ENCODE measurements at regions not wholly inside any gene's neighbourhood (a gene's known extent, or its start where the extent isn't known, plus 50 kb on each side); places are given as distances from the start of the nearest gene placed in this dataset.

- Histone ChIP-seq H3K27me3 (no peaks in the 10 kb centered on the region), H3K9me3 (no peaks in the 10 kb centered on the region), H3K27ac (no peak overlapping the region), H3K4me3 (no peak overlapping the region), H3K4me1 (no peaks in the 10 kb centered on the region), H3K36me3 (ENCODE audit: low read depth, missing control alignments) (no peaks in the 10 kb centered on the region)
- WGBS, 2 donors = 85 to 91% methylated on average over 3 of the region's 3 CpGs
- TF ChIP-seq POLR2A (IDR thresholded peaks at IDR 0.05) = no peak
- TF ChIP-seq CTCF (IDR thresholded peaks at IDR 0.05) = no peak
- intact Hi-C loops (cut with DNase I; ENCODE audit: low total_unique reads) = no loop called here
- no peak for DNase-seq
Measured at GRCh38 chr1:88145752-88146151, 538.3 kb upstream of the PKN2 start.

GRCh38 chr1:88149686-88150085 lies 534.4 kb upstream of the PKN2 start:
- 100% methylated on average over 1 of the region's 1 CpG for WGBS, 2 donors
- Histone ChIP-seq H3K4me3 (no peak overlapping the region), H3K27ac (no peak overlapping the region), H3K9me3 (no peaks in the 10 kb centered on the region), H3K27me3 (no peaks in the 10 kb centered on the region), H3K36me3 (ENCODE audit: low read depth, missing control alignments) (no peaks in the 10 kb centered on the region), H3K4me1 (no peaks in the 10 kb centered on the region)
- no peak for DNase-seq
- intact Hi-C loops (cut with DNase I; ENCODE audit: low total_unique reads) = no loop called here
- no peak for TF ChIP-seq CTCF (IDR thresholded peaks at IDR 0.05)
- TF ChIP-seq POLR2A (IDR thresholded peaks at IDR 0.05) = no peak

GRCh38 chr1:88150330-88150729 lies 533.7 kb upstream of the PKN2 start:
- WGBS, 2 donors = 82 to 88% methylated on average over 4 of the region's 4 CpGs
- no peak overlapping the region for H3K27ac ChIP-seq
- intact Hi-C loops (cut with DNase I; ENCODE audit: low total_unique reads) = no loop called here
- H3K27me3 ChIP-seq = no peaks in the 10 kb centered on the region
- DNase-seq = no peak
- H3K9me3 ChIP-seq = no peaks in the 10 kb centered on the region
- no peak overlapping the region for H3K4me3 ChIP-seq
- no peaks in the 10 kb centered on the region for H3K36me3 ChIP-seq (ENCODE audit: low read depth, missing control alignments)
- TF ChIP-seq POLR2A (IDR thresholded peaks at IDR 0.05) (no peak), CTCF (IDR thresholded peaks at IDR 0.05) (no peak)
- H3K4me1 ChIP-seq = no peaks in the 10 kb centered on the region

GRCh38 chr1:88163187-88163586 lies 520.9 kb upstream of the PKN2 start:
- DNase-seq = no peak
- intact Hi-C loops (cut with DNase I; ENCODE audit: low total_unique reads) = no loop called here
- Histone ChIP-seq H3K4me1 (no peaks in the 10 kb centered on the region), H3K27ac (no peak overlapping the region), H3K4me3 (no peak overlapping the region), H3K27me3 (no peaks in the 10 kb centered on the region), H3K9me3 (no peaks in the 10 kb centered on the region), H3K36me3 (ENCODE audit: low read depth, missing control alignments) (no peaks in the 10 kb centered on the region)
- 65 to 66% methylated on average over 3 of the region's 3 CpGs for WGBS, 2 donors
- TF ChIP-seq POLR2A (IDR thresholded peaks at IDR 0.05) (no peak), CTCF (IDR thresholded peaks at IDR 0.05) (no peak)

GRCh38 chr1:88168126-88168525 lies 515.9 kb upstream of the PKN2 start:
- no peak overlapping the region for H3K4me3 ChIP-seq

More at GRCh38 chr1:88168126-88168525, 515.9 kb upstream of the PKN2 start:
- no peak for DNase-seq
- intact Hi-C loops (cut with DNase I; ENCODE audit: low total_unique reads) = no loop called here
- no peak for TF ChIP-seq CTCF (IDR thresholded peaks at IDR 0.05)
- no peak for TF ChIP-seq POLR2A (IDR thresholded peaks at IDR 0.05)
- Histone ChIP-seq H3K4me1 (no peaks in the 10 kb centered on the region), H3K9me3 (no peaks in the 10 kb centered on the region), H3K27ac (no peak overlapping the region), H3K36me3 (ENCODE audit: low read depth, missing control alignments) (no peaks in the 10 kb centered on the region), H3K27me3 (no peaks in the 10 kb centered on the region)

All from testis (tissue), 2 donors.